ENCODE measurements at regions not wholly inside any gene's neighbourhood (a gene's known extent, or its start where the extent isn't known, plus 50 kb on each side); places are given as distances from the start of the nearest gene placed in this dataset.
"Not testable (repeated sequence)": the region's sequence is repeated elsewhere in the genome, so short reads cannot be mapped to it uniquely, and the experiment has no call there.

- no peak for DNase-seq (ENCODE audit: low read depth)
These were observed 352.2 kb upstream of the TNRC6C start for GRCh38 chr17:77606146-77606864.

GRCh38 chr17:77606865-77607210, 351.7 kb upstream of the TNRC6C start:
- no peak overlapping the region for H3K4me3 ChIP-seq (ENCODE audit: low read depth, low read length)
- no peak for DNase-seq (ENCODE audit: low read depth)

More at GRCh38 chr17:77606146-77606864, 352.2 kb upstream of the TNRC6C start:
- H3K4me3 ChIP-seq (ENCODE audit: low read depth, low read length): no peak overlapping the region

GRCh38 chr17:77607606-77608005, 350.9 kb upstream of the TNRC6C start:
- DNase-seq (ENCODE audit: low read depth): no peak
- H3K4me3 ChIP-seq (ENCODE audit: low read depth, low read length): no peak overlapping the region

- DNase-seq (ENCODE audit: low read depth): no peak
- H3K4me3 ChIP-seq (ENCODE audit: low read depth, low read length): no peak overlapping the region
These were observed 350.1 kb upstream of the TNRC6C start for GRCh38 chr17:77608431-77608830.

- peak overlapping the region; percentile 11 for H3K4me3 ChIP-seq (ENCODE audit: low read depth, low read length)
- peak; percentile 9 for DNase-seq (ENCODE audit: low read depth)
These were observed 348.7 kb upstream of the TNRC6C start for GRCh38 chr17:77609553-77610517.

- DNase-seq (ENCODE audit: low read depth): no peak
- no peak overlapping the region for H3K4me3 ChIP-seq (ENCODE audit: low read depth, low read length)
These were observed 348.0 kb upstream of the TNRC6C start for GRCh38 chr17:77610518-77610893.

GRCh38 chr17:77610972-77611521, 347.5 kb upstream of the TNRC6C start:
- no peak overlapping the region for H3K4me3 ChIP-seq (ENCODE audit: low read depth, low read length)
- DNase-seq (ENCODE audit: low read depth): no peak

GRCh38 chr17:77611791-77612502, 346.6 kb upstream of the TNRC6C start:
- DNase-seq (ENCODE audit: low read depth): no peak
- H3K4me3 ChIP-seq (ENCODE audit: low read depth, low read length): no peak overlapping the region

GRCh38 chr17:77613218-77613617, 345.3 kb upstream of the TNRC6C start:
- no peak overlapping the region for H3K4me3 ChIP-seq (ENCODE audit: low read depth, low read length)
- DNase-seq (ENCODE audit: low read depth): no peak

GRCh38 chr17:77613627-77614026, 344.9 kb upstream of the TNRC6C start:
- DNase-seq (ENCODE audit: low read depth): no peak
- H3K4me3 ChIP-seq (ENCODE audit: low read depth, low read length): no peak overlapping the region

- no peak for DNase-seq (ENCODE audit: low read depth)
- H3K4me3 ChIP-seq (ENCODE audit: low read depth, low read length): no peak overlapping the region
These were observed 342.7 kb upstream of the TNRC6C start for GRCh38 chr17:77615703-77616253.

GRCh38 chr17:77616254-77616731, 342.2 kb upstream of the TNRC6C start:
- no peak for DNase-seq (ENCODE audit: low read depth)
- no peak overlapping the region for H3K4me3 ChIP-seq (ENCODE audit: low read depth, low read length)

GRCh38 chr17:77617516-77617915, 341.0 kb upstream of the TNRC6C start:
- DNase-seq (ENCODE audit: low read depth): no peak

GRCh38 chr17:77618173-77618572, 340.3 kb upstream of the TNRC6C start:
- DNase-seq (ENCODE audit: low read depth): no peak
- H3K4me3 ChIP-seq (ENCODE audit: low read depth, low read length): no peak overlapping the region

More at GRCh38 chr17:77617516-77617915, 341.0 kb upstream of the TNRC6C start:
- no peak overlapping the region for H3K4me3 ChIP-seq (ENCODE audit: low read depth, low read length)

- no peak for DNase-seq (ENCODE audit: low read depth)
- no peak overlapping the region for H3K4me3 ChIP-seq (ENCODE audit: low read depth, low read length)
These were observed 339.8 kb upstream of the TNRC6C start for GRCh38 chr17:77618731-77619130.

- no peak for DNase-seq (ENCODE audit: low read depth)
- no peak overlapping the region for H3K4me3 ChIP-seq (ENCODE audit: low read depth, low read length)
These were observed 339.2 kb upstream of the TNRC6C start for GRCh38 chr17:77619326-77619725.

GRCh38 chr17:77619851-77620250, 338.7 kb upstream of the TNRC6C start:
- peak; percentile 47 for DNase-seq (ENCODE audit: low read depth)
- no peak overlapping the region for H3K4me3 ChIP-seq (ENCODE audit: low read depth, low read length)

GRCh38 chr17:77620282-77620681, 338.2 kb upstream of the TNRC6C start:
- H3K4me3 ChIP-seq (ENCODE audit: low read depth, low read length): no peak overlapping the region
- DNase-seq (ENCODE audit: low read depth): no peak

GRCh38 chr17:77622084-77622483, 336.4 kb upstream of the TNRC6C start:
- not testable (repeated sequence) for DNase-seq (ENCODE audit: low read depth); H3K4me3 ChIP-seq (ENCODE audit: low read depth, low read length)

Measured in skeletal muscle cell (primary cell).